K562 (cell line): ENCODE measurements at regions not wholly inside any gene's neighbourhood (a gene's known extent, or its start where the extent isn't known, plus 50 kb on each side); places are given as distances from the start of the nearest gene placed in this dataset.

ENCODE experiments used
- ATAC-seq: fragments of 200-7000 bp; cut with Tn5 transposase; 3 replicates; pipeline ENCODE4 v1.9.1; 2020; ENCODE audit warnings: moderate library complexity
- BruUV-seq: library from RNA; stranded (reverse); fragments of 400-500 nt; replicated peaks from 2 replicates; lab custom pipeline; 2021; lab: Mats Ljungman, UMichigan
- CTCF ChIA-PET: fragments of 300-600 bp; formaldehyde crosslinking; extraction: SDS; loops from one replicate; lab custom pipeline; 2021; ENCODE audit warnings: low intra/inter-chr PET ratio; lab: Yijun Ruan, JAX
- POLR2A ChIA-PET: fragments of 300-600, 350-650 bp; sonication (Branson Sonifier 250); formaldehyde crosslinking; extraction: SDS; loops from one replicate; lab custom pipeline; 2021; ENCODE audit warnings: antibody characterized with exemption, inconsistent platforms; lab: Yijun Ruan, JAX
- DNase-seq, 4 experiments: peaks; one replicate each; pipeline versions ENCODE4 v3.0.0 to v3.0.0-alpha.2; 2011 to 2018; ENCODE audit warnings: low spot score in 3 of 4, mixed read lengths in 3 of 4; ENCODE audit errors: extremely low read depth in 1 of 4
- FAIRE-seq: peaks from 2 replicates; lab custom pipeline; 2011; peaks lifted over from hg19 to GRCh38; lab: Jason Lieb, UNC
- H2AFZ ChIP-seq: 2 replicates; pipeline ENCODE4 v1.6.0; 2011; ENCODE audit warnings: low read depth, low read length, control low read depth, inconsistent platforms
- H3K27ac ChIP-seq: fragments of 200-600 bp; 3 replicates; pipeline ENCODE4 v1.8.0; 2011; ENCODE audit warnings: low read depth, mild to moderate bottlenecking, control low read depth, inconsistent platforms, low read length, moderate library complexity, mixed read lengths; ENCODE audit errors: extremely low read depth
- H3K27me3 ChIP-seq, 2 experiments: fragments of 300-600 bp in 1 of 2; 2 replicates in 1 of 2; 3 replicates in 1 of 2; pipeline versions ENCODE4 v1.6.0 to v1.8.0; 2011; ENCODE audit warnings: inconsistent platforms in 2 of 2, low read length in 2 of 2, mild to moderate bottlenecking in 1 of 2, mixed read lengths in 1 of 2, moderate library complexity in 1 of 2; ENCODE audit not compliant: control insufficient read depth in 2 of 2, insufficient read depth in 2 of 2
- H3K36me3 ChIP-seq: fragments of 300-600 bp; 3 replicates; pipeline ENCODE4 v1.8.0; 2011; ENCODE audit warnings: mild to moderate bottlenecking, low read length, inconsistent platforms; ENCODE audit not compliant: control insufficient read depth, insufficient read depth
- H3K4me1 ChIP-seq, 2 experiments: fragments of 200-600 bp in 1 of 2; replicated peaks in 1 of 2; 2 replicates in 1 of 2; 3 replicates in 1 of 2; pipeline versions ENCODE4 v1.5.1 to v1.8.0; 2011; ENCODE audit warnings: inconsistent platforms in 2 of 2, low read length in 2 of 2, mild to moderate bottlenecking in 1 of 2, mixed read lengths in 1 of 2, moderate library complexity in 1 of 2; ENCODE audit not compliant: control insufficient read depth in 2 of 2, insufficient read depth in 2 of 2
- H3K4me2 ChIP-seq: 2 replicates; pipeline ENCODE4 v1.6.1; 2011; ENCODE audit warnings: low read length, control low read depth, inconsistent platforms, mixed read lengths; ENCODE audit not compliant: insufficient read depth
- H3K4me3 ChIP-seq: fragments of 200-600 bp; sonication (generic), shearing (Covaris generic); 2 replicates; pipeline ENCODE4 v1.5.1; 2016; ENCODE audit warnings: control low read depth, inconsistent platforms
- H3K79me2 ChIP-seq: fragments of 200-600 bp; 3 replicates; pipeline ENCODE4 v1.8.0; 2011; ENCODE audit warnings: low read length, inconsistent platforms; ENCODE audit not compliant: control insufficient read depth, insufficient read depth
- H3K9ac ChIP-seq, 2 experiments: 2 replicates each; pipeline versions ENCODE4 v1.6.0 to v1.6.1; 2011; ENCODE audit warnings: low read depth in 2 of 2, low read length in 2 of 2, control low read depth in 1 of 2, inconsistent platforms in 1 of 2, mild to moderate bottlenecking in 1 of 2, mixed read lengths in 1 of 2; ENCODE audit not compliant: insufficient read depth in 1 of 2
- H3K9me1 ChIP-seq: one replicate; pipeline ENCODE4 v1.6.0; 2011; ENCODE audit warnings: inconsistent platforms, mild to moderate bottlenecking, low read length, moderate library complexity; ENCODE audit not compliant: control insufficient read depth, insufficient read depth
- H3K9me3 ChIP-seq: replicated peaks from 2 replicates; pipeline ENCODE4 v1.5.1; 2011; ENCODE audit warnings: low read depth, low read length, inconsistent platforms; ENCODE audit not compliant: control insufficient read depth, insufficient read depth
- H4K20me1 ChIP-seq: replicated peaks from 2 replicates; pipeline ENCODE4 v1.6.1; 2011; ENCODE audit warnings: low read length, inconsistent platforms, mixed read lengths; ENCODE audit not compliant: control insufficient read depth, insufficient read depth
- CBX3 ChIP-seq, 2 experiments: IDR thresholded peaks; 1 replicate in 1 of 2; 2 replicates in 1 of 2; pipeline ENCODE4 v1.6.1; 2012; ENCODE audit warnings: inconsistent platforms in 2 of 2, low read length in 2 of 2, borderline replicate concordance in 1 of 2, control low read depth in 1 of 2
- DDX20 ChIP-seq: fragments of 450-650 bp; IDR thresholded peaks from 2 replicates; pipeline ENCODE4 v1.6.1; 2016; ENCODE audit warnings: missing genetic modification characterization, low read depth, mild to moderate bottlenecking, missing compliant biosample characterization, moderate library complexity
- DMBX1 ChIP-seq: fragments of 250-450 bp; sonication (Bioruptor Pico); IDR thresholded peaks from 2 replicates; pipeline ENCODE4 v1.8.0; 2022; ENCODE audit warnings: inconsistent platforms, mild to moderate bottlenecking, moderate library complexity, borderline replicate concordance
- KDM2B ChIP-seq: fragments of 250-450 bp; sonication (Bioruptor Pico); IDR thresholded peaks from 2 replicates; pipeline ENCODE4 v1.8.0; 2021; ENCODE audit warnings: mild to moderate bottlenecking, moderate library complexity
- MEIS2 ChIP-seq: fragments of 450-650 bp; IDR thresholded peaks from 2 replicates; pipeline ENCODE4 v1.6.1; 2014; ENCODE audit warnings: mild to moderate bottlenecking; ENCODE audit not compliant: partially characterized antibody
- RCOR1 ChIP-seq, 2 experiments: IDR thresholded peaks; 2 replicates each; pipeline ENCODE4 v1.6.1; 2012; ENCODE audit warnings: low read depth in 2 of 2, low read length in 2 of 2, borderline replicate concordance in 1 of 2, improper control_type of control experiment in 1 of 2
- RNF2 ChIP-seq: sonication (generic); IDR thresholded peaks from 2 replicates; pipeline ENCODE4 v1.6.1; 2016
- ZNF121 ChIP-seq: sonication (generic); formaldehyde crosslinking; conservative IDR thresholded peaks from 2 replicates; pipeline ENCODE4 v1.8.0; 2022; ENCODE audit warnings: missing genetic modification reagents
- ZNF324 ChIP-seq: fragments of 250-450 bp; sonication (Bioruptor Pico); IDR thresholded peaks from 2 replicates; pipeline ENCODE4 v1.4.0; 2020; ENCODE audit warnings: mild to moderate bottlenecking
- ZNF445 ChIP-seq: fragments of 250-450 bp; sonication (Bioruptor Pico); IDR thresholded peaks from 2 replicates; pipeline ENCODE4 v1.4.0; 2020; ENCODE audit warnings: low read depth, mild to moderate bottlenecking, moderate library complexity
- WGBS: fragments of 100-300 bp; shearing (Covaris generic); methylation state at CpG from one replicate; pipeline ENCODE4 v1.1.6; 2016; ENCODE audit warnings: low coverage, mixed read lengths; ENCODE audit not compliant: insufficient coverage; ENCODE audit errors: missing lambda C conversion rate; 5-methylcytosine and 5-hydroxymethylcytosine counted together
- in situ Hi-C: fragments of 300-500 bp; cut with MboI; formaldehyde crosslinking; loops from 4 replicates; pipeline ENCODE4 v1.15.0; 2018; ENCODE audit warnings: inconsistent platforms, mixed read lengths
- intact Hi-C: fragments of 100-400 bp; cut with micrococcal nuclease; formaldehyde crosslinking; loops from 2 replicates; pipeline ENCODE4 v1.14.2; 2022

GRCh38 chr18:70418546-70419311, 129.9 kb downstream of the SOCS6 start:
- Histone ChIP-seq H3K4me1 (no peaks in the 10 kb centered on the region; a peak in 2 of 5 replicates), H3K36me3 (no peaks in the 10 kb centered on the region), H3K4me2 (no peak overlapping the region), H3K9me3 (no peaks in the 10 kb centered on the region), H3K9ac (no peak overlapping the region), H2AFZ (no peak overlapping the region), H3K79me2 (no peaks in the 10 kb centered on the region), H3K4me3 (no peak overlapping the region), H3K27ac (no peak overlapping the region), H3K9me1 (no peaks in the 10 kb centered on the region), H4K20me1 (no peaks in the 10 kb centered on the region), H3K27me3 (peaks cover 4 to 5% of the 10 kb centered on the region in 2 experiments; a peak in 3 of 5 replicates)
- WGBS, result 15% methylated on average over 12 of the region's 12 CpGs
- ATAC-seq (peak; percentile 33; the same call in 1 of the 3 replicates), FAIRE-seq (no peak), DNase-seq (no peak)
- BruUV-seq, result no TSS peak
- CTCF ChIA-PET, result no interaction called here
- TF ChIP-seq DMBX1 (CRISPR knock-in tag) (no peak), RNF2 (no peak), DDX20 (tag) (no peak), ZNF324 (no peak), RCOR1 (IDR thresholded peaks at IDR 0.05; ENCODE audit: borderline replicate concordance in 1 of 2, low read depth in 2 of 2, low read length in 2 of 2) (0 out of 4 replicates have a peak, but pooled peaks of 1 of the 2 experiments have one; percentile 5), MEIS2 (peak; percentile 12), ZNF445 (CRISPR knock-in tag) (no peak), KDM2B (CRISPR knock-in tag) (no peak), ZNF121 (CRISPR knock-in tag) (no peak), CBX3 (IDR thresholded peaks at IDR 0.05; ENCODE audit: borderline replicate concordance in 1 of 2, low read length in 2 of 2) (no peak)
- intact Hi-C loops, result no loop called here
- in situ Hi-C loops, result no loop called here
- POLR2A ChIA-PET, result interaction anchor here (1.5 kb wide), 1 partner anchor 9 kb away, joined by 3 read pairs; no protein-coding TSS in a partner anchor
